NB4 (cell line): ENCODE measurements at regions not wholly inside any gene's neighbourhood (a gene's known extent, or its start where the extent isn't known, plus 50 kb on each side); places are given as distances from the start of the nearest gene placed in this dataset.
A peak's percentile ranks its signal among the peaks of the same experiment; 100 is the strongest.

Experiments
- POLR2A ChIP-seq: IDR thresholded peaks from 2 replicates; pipeline ENCODE4 v1.6.1; 2011; ENCODE audit warnings: mild to moderate bottlenecking; ENCODE audit not compliant: insufficient read length; ENCODE audit errors: extremely low read depth
- TF ChIP-seq, protein P1 (sequence below): IDR thresholded peaks from one replicate; pipeline ENCODE4 v1.5.1; 2012; ENCODE audit warnings: low read depth, low read length

GRCh38 chr3:168865022-168865551 is 769.4 kb upstream of the GOLIM4 start:
- TF ChIP-seq, protein P1, sequence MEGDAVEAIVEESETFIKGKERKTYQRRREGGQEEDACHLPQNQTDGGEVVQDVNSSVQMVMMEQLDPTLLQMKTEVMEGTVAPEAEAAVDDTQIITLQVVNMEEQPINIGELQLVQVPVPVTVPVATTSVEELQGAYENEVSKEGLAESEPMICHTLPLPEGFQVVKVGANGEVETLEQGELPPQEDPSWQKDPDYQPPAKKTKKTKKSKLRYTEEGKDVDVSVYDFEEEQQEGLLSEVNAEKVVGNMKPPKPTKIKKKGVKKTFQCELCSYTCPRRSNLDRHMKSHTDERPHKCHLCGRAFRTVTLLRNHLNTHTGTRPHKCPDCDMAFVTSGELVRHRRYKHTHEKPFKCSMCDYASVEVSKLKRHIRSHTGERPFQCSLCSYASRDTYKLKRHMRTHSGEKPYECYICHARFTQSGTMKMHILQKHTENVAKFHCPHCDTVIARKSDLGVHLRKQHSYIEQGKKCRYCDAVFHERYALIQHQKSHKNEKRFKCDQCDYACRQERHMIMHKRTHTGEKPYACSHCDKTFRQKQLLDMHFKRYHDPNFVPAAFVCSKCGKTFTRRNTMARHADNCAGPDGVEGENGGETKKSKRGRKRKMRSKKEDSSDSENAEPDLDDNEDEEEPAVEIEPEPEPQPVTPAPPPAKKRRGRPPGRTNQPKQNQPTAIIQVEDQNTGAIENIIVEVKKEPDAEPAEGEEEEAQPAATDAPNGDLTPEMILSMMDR = peak; percentile 63
- TF ChIP-seq POLR2A = no peak
